Neural cell (in vitro differentiated cells): ENCODE measurements at regions not wholly inside any gene's neighbourhood (a gene's known extent, or its start where the extent isn't known, plus 50 kb on each side); places are given as distances from the start of the nearest gene placed in this dataset.

ENCODE experiments used
- H2AFZ ChIP-seq: fragments of 200-600, 300-800 bp; sonication (generic), shearing (Covaris generic); 2 replicates; pipeline ENCODE4 v1.6.0; 2014; ENCODE audit warnings: low read depth, mild to moderate bottlenecking, antibody characterized with exemption, low read length, moderate library complexity
- H3F3A ChIP-seq: fragments of 200-600 bp; shearing (Covaris generic); 2 replicates; pipeline ENCODE4 v1.6.1; 2016; ENCODE audit warnings: mild to moderate bottlenecking, moderate library complexity, mixed read lengths, antibody characterized with exemption, low read length; ENCODE audit not compliant: insufficient read depth, poor library complexity, severe bottlenecking
- H3K27ac ChIP-seq: fragments of 200-600, 300-800 bp; sonication (generic), shearing (Covaris generic); 2 replicates; pipeline ENCODE4 v1.5.1; 2014; ENCODE audit warnings: mild to moderate bottlenecking, low read length, moderate library complexity
- H3K27me3 ChIP-seq: fragments of 300-800, 200-600 bp; sonication (generic), shearing (Covaris generic); 2 replicates; pipeline ENCODE4 v1.6.0; 2014; ENCODE audit warnings: mild to moderate bottlenecking, low read depth, low read length, moderate library complexity; ENCODE audit not compliant: insufficient read depth
- H3K36me3 ChIP-seq: fragments of 300-800, 200-600 bp; sonication (generic), shearing (Covaris generic); 2 replicates; pipeline ENCODE4 v1.5.1; 2014; ENCODE audit warnings: mild to moderate bottlenecking, antibody characterized with exemption, low read length, moderate library complexity; ENCODE audit not compliant: insufficient read depth
- H3K4me2 ChIP-seq: fragments of 300-800, 200-600 bp; sonication (generic), shearing (Covaris generic); 2 replicates; pipeline ENCODE4 v1.6.0; 2014; ENCODE audit warnings: mild to moderate bottlenecking, low read length
- H3K4me3 ChIP-seq: fragments of 300-800, 200-600 bp; sonication (generic), shearing (Covaris generic); 2 replicates; pipeline ENCODE4 v1.5.1; 2014; ENCODE audit warnings: mild to moderate bottlenecking, low read length, moderate library complexity
- H3K79me2 ChIP-seq: fragments of 200-600 bp; shearing (Covaris generic); replicated peaks from 2 replicates; pipeline ENCODE4 v1.6.0; 2014; ENCODE audit warnings: mild to moderate bottlenecking, low read length, moderate library complexity; ENCODE audit not compliant: insufficient read depth
- H3K9ac ChIP-seq: fragments of 300-800, 200-600 bp; sonication (generic), shearing (Covaris generic); 2 replicates; pipeline ENCODE4 v1.6.1; 2016; ENCODE audit warnings: mild to moderate bottlenecking, low read length, mixed read lengths
- H3K9me2 ChIP-seq: fragments of 200-600 bp; shearing (Covaris generic); 2 replicates; pipeline ENCODE4 v1.6.1; 2016; ENCODE audit warnings: mild to moderate bottlenecking, low read length, mixed read lengths; ENCODE audit not compliant: insufficient read depth
- H3K9me3 ChIP-seq: fragments of 200-600, 300-800 bp; sonication (generic), shearing (Covaris generic); 2 replicates; pipeline ENCODE4 v1.6.1; 2016; ENCODE audit warnings: mild to moderate bottlenecking, mixed run types, low read length, moderate library complexity, mixed read lengths
- H4K20me1 ChIP-seq: fragments of 200-600 bp; shearing (Covaris generic); 2 replicates; pipeline ENCODE4 v1.6.1; 2016; ENCODE audit warnings: mild to moderate bottlenecking, mixed run types; ENCODE audit not compliant: insufficient read depth
- CTCF ChIP-seq: fragments of 450-650 bp; IDR thresholded peaks from 2 replicates; pipeline ENCODE4 v1.5.1; 2014; ENCODE audit warnings: antibody characterized with exemption, mild to moderate bottlenecking, moderate library complexity; ENCODE audit not compliant: poor library complexity, severe bottlenecking
- EP300 ChIP-seq: fragments of 450-650 bp; conservative IDR thresholded peaks from 2 replicates; pipeline ENCODE4 v1.6.1; 2014; ENCODE audit warnings: antibody characterized with exemption, mild to moderate bottlenecking, moderate library complexity; ENCODE audit not compliant: poor library complexity, severe bottlenecking
- EZH2 ChIP-seq: fragments of 200-600, 300-800 bp; shearing (Covaris generic), sonication (generic); IDR thresholded peaks from 2 replicates; pipeline ENCODE4 v1.6.1; 2014; ENCODE audit warnings: antibody characterized with exemption, low read length, borderline replicate concordance, mild to moderate bottlenecking; ENCODE audit not compliant: insufficient read depth, poor library complexity, severe bottlenecking
- MXI1 ChIP-seq: fragments of 450-650 bp; conservative IDR thresholded peaks from 2 replicates; pipeline ENCODE4 v1.6.1; 2014; ENCODE audit warnings: antibody characterized with exemption, mild to moderate bottlenecking; ENCODE audit not compliant: poor library complexity, severe bottlenecking
- POLR2AphosphoS5 ChIP-seq: IDR thresholded peaks from 2 replicates; pipeline ENCODE4 v1.6.1; 2012
- RAD21 ChIP-seq: fragments of 450-650 bp; conservative IDR thresholded peaks from 2 replicates; pipeline ENCODE4 v1.6.1; 2014; ENCODE audit warnings: antibody characterized with exemption, mild to moderate bottlenecking, moderate library complexity
- REST ChIP-seq: IDR thresholded peaks from 2 replicates; pipeline ENCODE4 v1.6.1; 2012; ENCODE audit warnings: borderline replicate concordance
- SMC3 ChIP-seq: fragments of 450-650 bp; conservative IDR thresholded peaks from 2 replicates; pipeline ENCODE4 v1.6.1; 2014; ENCODE audit warnings: antibody characterized with exemption, mild to moderate bottlenecking, moderate library complexity; ENCODE audit not compliant: poor library complexity
- TAF1 ChIP-seq: IDR thresholded peaks from 2 replicates; pipeline ENCODE4 v1.6.1; 2012; ENCODE audit warnings: low read depth

GRCh38 chr7:33836797-33837355 is 68.5 kb upstream of the BMPER start:
- H4K20me1 ChIP-seq: no peaks in the 10 kb centered on the region
- no peak overlapping the region for H3K9ac ChIP-seq
- H3K4me2 ChIP-seq: no peak overlapping the region
- no peak for TF ChIP-seq EZH2
- no peak for TF ChIP-seq SMC3
- no peak for TF ChIP-seq REST
- TF ChIP-seq MXI1: no peak
- TF ChIP-seq POLR2AphosphoS5: no peak
- TF ChIP-seq TAF1: no peak
- no peak for TF ChIP-seq RAD21
- no peak for TF ChIP-seq EP300
- no peak for TF ChIP-seq CTCF
- H3K36me3 ChIP-seq: no peaks in the 10 kb centered on the region
- H3K4me3 ChIP-seq: no peak overlapping the region
- no peak overlapping the region for H3K27ac ChIP-seq
- no peaks in the 10 kb centered on the region for H3K9me2 ChIP-seq
- no peaks in the 10 kb centered on the region for H3K27me3 ChIP-seq
- no peaks in the 10 kb centered on the region for H3F3A ChIP-seq
- H3K9me3 ChIP-seq: no peaks in the 10 kb centered on the region
- no peak overlapping the region for H2AFZ ChIP-seq
- H3K79me2 ChIP-seq: no peaks in the 10 kb centered on the region

- no peaks in the 10 kb centered on the region for H3K79me2 ChIP-seq
- no peaks in the 10 kb centered on the region for H3K9me2 ChIP-seq
- H4K20me1 ChIP-seq: no peaks in the 10 kb centered on the region
- H2AFZ ChIP-seq: no peak overlapping the region
- no peak overlapping the region for H3K9ac ChIP-seq
- no peaks in the 10 kb centered on the region for H3K27me3 ChIP-seq
- H3F3A ChIP-seq: no peaks in the 10 kb centered on the region
- H3K27ac ChIP-seq: no peak overlapping the region
- no peak overlapping the region for H3K4me3 ChIP-seq
- no peak for TF ChIP-seq EP300
- no peak for TF ChIP-seq CTCF
- no peak for TF ChIP-seq POLR2AphosphoS5
- no peak for TF ChIP-seq SMC3
- TF ChIP-seq MXI1: no peak
- TF ChIP-seq RAD21: no peak
- TF ChIP-seq REST: no peak
- TF ChIP-seq EZH2: no peak
- no peak for TF ChIP-seq TAF1
- H3K4me2 ChIP-seq: no peak overlapping the region
- H3K9me3 ChIP-seq: no peaks in the 10 kb centered on the region
- H3K36me3 ChIP-seq: no peaks in the 10 kb centered on the region
These were observed 67.9 kb upstream of the BMPER start for GRCh38 chr7:33837356-33837851.
